Prostate gland (tissue), 2 donors: ENCODE measurements at regions not wholly inside any gene's neighbourhood (a gene's known extent, or its start where the extent isn't known, plus 50 kb on each side); places are given as distances from the start of the nearest gene placed in this dataset.

Experiments
- DNase-seq: peaks from one replicate; pipeline ENCODE4 v3.0.0-alpha.2; 2019; ENCODE audit warnings: low spot score
- H3K27ac ChIP-seq, 2 donors: fragments of 200-600 bp; sonication (generic); 2 replicates each; pipeline ENCODE4 v1.5.1; 2017 to 2019
- H3K27me3 ChIP-seq: fragments of 200-600 bp; sonication (generic); replicated peaks from 2 replicates; pipeline ENCODE4 v1.5.1; 2019; ENCODE audit not compliant: insufficient read depth
- H3K36me3 ChIP-seq, 2 donors: fragments of 200-600 bp; sonication (generic); 1 replicate in 1 of 2; 2 replicates in 1 of 2; pipeline versions ENCODE4 v1.5.1 to v1.8.1; 2017 to 2019
- H3K4me1 ChIP-seq: fragments of 200-600 bp; sonication (generic); replicated peaks from 2 replicates; pipeline ENCODE4 v1.5.1; 2019
- H3K4me3 ChIP-seq, 2 donors: fragments of 200-600 bp; sonication (generic); 2 replicates each; pipeline ENCODE4 v1.5.1; 2017 to 2019
- H3K9me3 ChIP-seq: fragments of 200-600 bp; sonication (generic); 2 replicates; pipeline ENCODE4 v1.5.1; 2017
- CTCF ChIP-seq, 4 experiments: fragments of 200-600 bp in 2 of 4; fragments of 450-650 bp in 2 of 4; sonication (generic) in 2 of 4; IDR thresholded peaks; 1 replicate in 3 of 4; 2 replicates in 1 of 4; pipeline ENCODE4 v1.5.1; 2016 to 2019; ENCODE audit warnings: antibody characterized with exemption in 4 of 4, mild to moderate bottlenecking in 2 of 4, moderate library complexity in 2 of 4
- POLR2A ChIP-seq: fragments of 450-650 bp; IDR thresholded peaks from one replicate; pipeline ENCODE4 v1.6.1; 2016; ENCODE audit warnings: antibody characterized with exemption, mild to moderate bottlenecking
- POLR2AphosphoS5 ChIP-seq: sonication (generic); formaldehyde crosslinking; IDR thresholded peaks from one replicate; pipeline ENCODE4 v1.6.1; 2017; ENCODE audit warnings: antibody characterized with exemption
- WGBS: methylation state at CpG from one replicate; pipeline ENCODE4 v1.1.5; 2018; 5-methylcytosine and 5-hydroxymethylcytosine counted together
- intact Hi-C: fragments of 100-400 bp; cut with DNase I; formaldehyde crosslinking; loops from one replicate; pipeline ENCODE4 v1.14.2; 2022

DNA sequence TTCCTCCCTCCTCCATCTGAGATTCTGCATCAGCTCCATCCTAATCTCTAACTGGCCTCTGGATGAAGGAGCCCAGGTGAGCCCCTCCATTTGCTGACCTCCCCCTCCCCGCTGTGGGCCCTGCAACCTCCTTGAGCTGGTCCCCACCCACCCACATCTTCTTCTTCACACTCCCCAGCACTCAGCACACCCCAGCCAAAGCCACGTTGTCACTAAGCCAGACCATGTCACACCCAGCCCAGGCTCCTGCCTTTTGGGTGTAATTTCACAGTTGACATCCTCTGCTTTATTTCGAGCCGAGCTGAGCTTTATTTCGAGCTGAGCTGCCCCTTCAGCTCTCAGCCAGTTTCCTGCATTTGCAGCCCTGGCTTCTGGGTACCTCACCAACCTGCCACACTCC lies 282.7 kb upstream of the TNRC6C start:
- DNase-seq, result no peak
- H3K4me3 ChIP-seq, result no peak overlapping the region
- TF ChIP-seq CTCF (IDR thresholded peaks at IDR 0.05), result no peak
- no peak for TF ChIP-seq POLR2A
- no peak for TF ChIP-seq POLR2AphosphoS5
- 45% methylated on average over 5 of the region's 5 CpGs for WGBS
- H3K36me3 ChIP-seq, result no peaks in the 10 kb centered on the region
- H3K9me3 ChIP-seq, result no peaks in the 10 kb centered on the region
- H3K27ac ChIP-seq, result no peak overlapping the region
- H3K4me1 ChIP-seq, result no peaks in the 10 kb centered on the region
- intact Hi-C loops, result loop anchor here (5.0 kb wide), 1 partner anchor 56 kb away; no protein-coding TSS in a partner anchor
- H3K27me3 ChIP-seq, result no peaks in the 10 kb centered on the region

DNA sequence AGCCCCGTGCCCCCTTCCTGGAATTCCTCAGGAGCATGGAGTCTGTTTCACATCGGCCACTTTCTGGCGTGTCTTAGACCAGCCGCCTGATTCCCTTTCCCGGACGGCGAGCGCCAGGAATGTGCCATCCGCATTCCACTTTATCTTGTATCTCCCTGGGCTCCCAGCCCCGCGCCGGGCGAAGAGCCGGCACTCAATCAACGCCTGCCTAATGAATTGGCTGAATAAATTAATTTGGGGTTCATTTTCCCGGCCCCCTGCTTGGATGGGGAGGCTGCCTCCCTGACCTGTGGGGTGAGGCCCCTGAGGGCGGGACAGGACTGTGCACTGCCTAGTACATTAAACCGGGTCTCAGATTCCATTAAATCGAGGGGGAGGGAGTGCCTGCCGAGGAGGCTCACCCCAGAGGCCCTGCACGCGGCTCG lies 282.3 kb upstream of the TNRC6C start:
- Histone ChIP-seq H3K9me3 (no peaks in the 10 kb centered on the region), H3K4me3 (no peak overlapping the region), H3K27me3 (no peaks in the 10 kb centered on the region), H3K4me1 (no peaks in the 10 kb centered on the region), H3K27ac (no peak overlapping the region), H3K36me3 (no peaks in the 10 kb centered on the region)
- DNase-seq, result no peak
- intact Hi-C loops, result loop anchor here (5.0 kb wide), 1 partner anchor 56 kb away; no protein-coding TSS in a partner anchor
- WGBS, result 25% methylated on average over 23 of the region's 23 CpGs
- TF ChIP-seq POLR2AphosphoS5, result no peak
- no peak for TF ChIP-seq CTCF (IDR thresholded peaks at IDR 0.05)
- no peak for TF ChIP-seq POLR2A

- Histone ChIP-seq H3K27me3 (no peaks in the 10 kb centered on the region), H3K4me3 (no peak overlapping the region), H3K27ac (no peak overlapping the region), H3K9me3 (no peaks in the 10 kb centered on the region), H3K4me1 (peaks cover 1% of the 10 kb centered on the region), H3K36me3 (no peaks in the 10 kb centered on the region)
- 88% methylated on average over 4 of the region's 4 CpGs for WGBS
- no peak for TF ChIP-seq POLR2A
- TF ChIP-seq CTCF (IDR thresholded peaks at IDR 0.05), result no peak
- TF ChIP-seq POLR2AphosphoS5, result no peak
- intact Hi-C loops, result loop anchor here (5.0 kb wide), 1 partner anchor 55 kb away; no protein-coding TSS in a partner anchor
- no peak for DNase-seq
These were observed 281.3 kb upstream of the TNRC6C start for GRCh38 chr17:77677211-77677610.

DNA sequence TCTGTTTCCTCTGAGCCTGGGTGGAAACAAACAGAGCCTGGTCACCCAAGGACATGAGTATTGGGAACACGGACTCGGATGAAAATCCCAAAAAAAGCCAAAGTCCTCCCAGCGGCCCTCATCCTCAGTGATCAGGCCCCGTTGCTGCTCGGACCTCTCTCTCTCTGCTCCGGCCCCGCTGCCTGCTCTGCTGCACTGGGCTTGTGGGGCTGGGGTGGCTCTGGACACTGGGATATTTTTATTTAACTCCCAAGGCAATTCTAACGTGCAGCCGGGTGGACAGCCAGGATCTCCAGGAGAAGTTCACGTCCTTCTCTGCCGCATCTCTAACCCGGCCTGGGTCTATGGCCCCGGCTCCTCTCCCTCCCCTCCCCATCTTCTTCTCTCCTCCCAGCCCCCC lies 280.9 kb upstream of the TNRC6C start:
- no peaks in the 10 kb centered on the region for H3K36me3 ChIP-seq
- H3K4me1 ChIP-seq, result peaks cover 2% of the 10 kb centered on the region
- H3K27me3 ChIP-seq, result no peaks in the 10 kb centered on the region
- no peak for TF ChIP-seq POLR2A
- no peak for TF ChIP-seq POLR2AphosphoS5
- TF ChIP-seq CTCF (IDR thresholded peaks at IDR 0.05), result no peak
- no peaks in the 10 kb centered on the region for H3K9me3 ChIP-seq
- no peak overlapping the region for H3K4me3 ChIP-seq
- no peak for DNase-seq
- WGBS, result 74% methylated on average over 13 of the region's 13 CpGs
- intact Hi-C loops, result loop anchor here (5.0 kb wide), 1 partner anchor 55 kb away; no protein-coding TSS in a partner anchor
- H3K27ac ChIP-seq, result no peak overlapping the region

- no peak for DNase-seq
- Histone ChIP-seq H3K27me3 (no peaks in the 10 kb centered on the region), H3K27ac (no peak overlapping the region), H3K36me3 (no peaks in the 10 kb centered on the region), H3K4me1 (peaks cover 2% of the 10 kb centered on the region), H3K9me3 (no peaks in the 10 kb centered on the region), H3K4me3 (no peak overlapping the region)
- intact Hi-C loops, result loop anchor here (5.0 kb wide), 1 partner anchor 53 kb away; no protein-coding TSS in a partner anchor
- TF ChIP-seq POLR2AphosphoS5 (no peak), POLR2A (no peak), CTCF (IDR thresholded peaks at IDR 0.05) (no peak)
- WGBS, result 65% methylated on average over 9 of the region's 9 CpGs
These were observed 278.9 kb upstream of the TNRC6C start for GRCh38 chr17:77679589-77679988.
